H1 (cell line): ENCODE measurements at regions not wholly inside any gene's neighbourhood (a gene's known extent, or its start where the extent isn't known, plus 50 kb on each side); places are given as distances from the start of the nearest gene placed in this dataset.

Source experiments
- CTCF ChIA-PET: fragments of 300-600 bp; sonication (Branson Sonifier 250); formaldehyde crosslinking; loops from one replicate; lab custom pipeline; 2021; ENCODE audit not compliant: partially characterized antibody; lab: Charles Lee
- POLR2A ChIA-PET: fragments of 300-600 bp; sonication (Branson Sonifier 250); formaldehyde crosslinking; loops from one replicate; lab custom pipeline; 2021; ENCODE audit warnings: inconsistent platforms; ENCODE audit not compliant: partially characterized antibody; lab: Charles Lee
- DNase-seq, 2 experiments: peaks; one replicate each; pipeline versions ENCODE4 v3.0.0 to v3.0.0-alpha.2; 2010 to 2022; ENCODE audit warnings: low spot score in 2 of 2, low read depth in 1 of 2, mixed read lengths in 1 of 2
- FAIRE-seq: peaks from 2 replicates; lab custom pipeline; 2011; peaks lifted over from hg19 to GRCh38; lab: Jason Lieb, UNC
- H2AFZ ChIP-seq: 2 replicates; pipeline ENCODE4 v1.8.1; 2012; ENCODE audit warnings: low read length, inconsistent platforms
- H2AK5ac ChIP-seq: 2 replicates; pipeline ENCODE4 v1.6.1; 2013; ENCODE audit warnings: low read depth, low read length
- H2BK120ac ChIP-seq: replicated peaks from 2 replicates; pipeline ENCODE3; 2013; ENCODE audit warnings: low read depth, low read length, inconsistent platforms
- H2BK12ac ChIP-seq: 2 replicates; pipeline ENCODE4 v1.6.1; 2013; ENCODE audit warnings: low read depth, low read length
- H2BK15ac ChIP-seq: 2 replicates; pipeline ENCODE4 v1.6.1; 2013; ENCODE audit warnings: low read length
- H2BK20ac ChIP-seq: 2 replicates; pipeline ENCODE4 v1.6.1; 2013; ENCODE audit warnings: low read length
- H2BK5ac ChIP-seq: 2 replicates; pipeline ENCODE4 v1.6.1; 2013; ENCODE audit warnings: low read depth, low read length
- H3K14ac ChIP-seq: 2 replicates; pipeline ENCODE4 v1.6.1; 2013; ENCODE audit warnings: inconsistent platforms; ENCODE audit not compliant: insufficient read length
- H3K18ac ChIP-seq: 2 replicates; pipeline ENCODE4 v1.6.1; 2013; ENCODE audit warnings: low read length; ENCODE audit errors: extremely low read depth
- H3K23ac ChIP-seq: 2 replicates; pipeline ENCODE4 v1.6.1; 2013; ENCODE audit warnings: inconsistent platforms; ENCODE audit not compliant: insufficient read length
- H3K23me2 ChIP-seq: 2 replicates; pipeline ENCODE4 v1.6.1; 2013; ENCODE audit warnings: low read depth, low read length
- H3K27ac ChIP-seq: 2 replicates; pipeline ENCODE4 v1.6.1; 2011; ENCODE audit warnings: low read depth, low read length, inconsistent platforms
- H3K27me3 ChIP-seq, 4 experiments: replicated peaks in 1 of 4; 1 replicate in 1 of 4; 2 replicates in 3 of 4; pipeline versions ENCODE4 v1.6.1 to v1.8.1; 2011 to 2013; ENCODE audit warnings: low read length in 3 of 4, mild to moderate bottlenecking in 3 of 4, inconsistent platforms in 2 of 4, mixed read lengths in 2 of 4, moderate library complexity in 1 of 4; ENCODE audit not compliant: control insufficient read depth in 3 of 4, insufficient read depth in 3 of 4; ENCODE audit errors: extremely low read depth in 1 of 4
- H3K36me3 ChIP-seq, 4 experiments: 2 replicates each; pipeline versions ENCODE4 v1.6.1 to v1.8.1; 2011 to 2013; ENCODE audit warnings: mild to moderate bottlenecking in 4 of 4, low read length in 3 of 4, moderate library complexity in 2 of 4, control low read depth in 1 of 4, inconsistent platforms in 1 of 4; ENCODE audit not compliant: insufficient read depth in 4 of 4, control insufficient read depth in 2 of 4
- H3K4ac ChIP-seq: replicated peaks from 2 replicates; pipeline ENCODE3; 2013; ENCODE audit warnings: low read length, low read depth, mixed read lengths, inconsistent platforms; ENCODE audit not compliant: insufficient read length
- H3K4me1 ChIP-seq, 4 experiments: replicated peaks in 1 of 4; 1 replicate in 1 of 4; 2 replicates in 3 of 4; pipeline versions ENCODE4 v1.6.1 to v1.8.1; 2011 to 2013; ENCODE audit warnings: low read length in 3 of 4, inconsistent platforms in 2 of 4, mixed read lengths in 1 of 4; ENCODE audit not compliant: insufficient read depth in 4 of 4, control insufficient read depth in 3 of 4
- H3K4me2 ChIP-seq, 2 experiments: 2 replicates each; pipeline versions ENCODE4 v1.6.1 to v1.8.1; 2011 to 2013; ENCODE audit warnings: low read depth in 2 of 2, low read length in 2 of 2, control low read depth in 1 of 2, inconsistent platforms in 1 of 2, mild to moderate bottlenecking in 1 of 2; ENCODE audit not compliant: insufficient read depth in 1 of 2
- H3K4me3 ChIP-seq, 4 experiments: fragments of 200-600, 300-600 bp in 1 of 4; sonication (generic), shearing (Covaris generic), sonication (Bioruptor Twin) in 1 of 4; 2 replicates each; pipeline versions ENCODE4 v1.5.1 to v1.8.1; 2011 to 2016; ENCODE audit warnings: low read length in 4 of 4, low read depth in 3 of 4, control low read depth in 2 of 4, inconsistent platforms in 2 of 4, mild to moderate bottlenecking in 2 of 4, mixed read lengths in 1 of 4, moderate library complexity in 1 of 4; ENCODE audit not compliant: insufficient read depth in 2 of 4; ENCODE audit errors: extremely low read depth in 1 of 4
- H3K56ac ChIP-seq: replicated peaks from 2 replicates; pipeline ENCODE3; 2013; ENCODE audit warnings: low read depth, mild to moderate bottlenecking, mixed read lengths, low read length, inconsistent platforms; ENCODE audit not compliant: insufficient read length
- H3K79me1 ChIP-seq: 2 replicates; pipeline ENCODE4 v1.6.1; 2013; ENCODE audit warnings: low read depth, low read length, control low read depth
- H3K79me2 ChIP-seq, 2 experiments: 2 replicates each; pipeline versions ENCODE4 v1.6.1 to v1.8.1; 2012 to 2013; ENCODE audit warnings: low read length in 2 of 2, mild to moderate bottlenecking in 2 of 2, inconsistent platforms in 1 of 2; ENCODE audit not compliant: insufficient read depth in 2 of 2, control insufficient read depth in 1 of 2
- H3K9ac ChIP-seq, 4 experiments: replicated peaks in 1 of 4; 1 replicate in 1 of 4; 2 replicates in 3 of 4; pipeline versions ENCODE4 v1.6.1 to v1.8.1; 2011 to 2013; ENCODE audit warnings: low read depth in 3 of 4, low read length in 3 of 4, control low read depth in 2 of 4, mild to moderate bottlenecking in 2 of 4, moderate library complexity in 2 of 4, inconsistent platforms in 1 of 4; ENCODE audit errors: extremely low read depth in 1 of 4
- H3K9me3 ChIP-seq, 2 experiments: 2 replicates each; pipeline versions ENCODE4 v1.6.1 to v1.8.1; 2012 to 2013; ENCODE audit warnings: mild to moderate bottlenecking in 2 of 2, moderate library complexity in 2 of 2, control low read depth in 1 of 2, inconsistent platforms in 1 of 2, low read depth in 1 of 2, low read length in 1 of 2, mixed read lengths in 1 of 2; ENCODE audit not compliant: insufficient read depth in 2 of 2
- H4K20me1 ChIP-seq, 2 experiments: replicated peaks in 1 of 2; 2 replicates each; pipeline versions ENCODE3 to v1.8.1; 2011 to 2013; ENCODE audit warnings: inconsistent platforms in 2 of 2, low read length in 2 of 2, mild to moderate bottlenecking in 1 of 2; ENCODE audit not compliant: insufficient read depth in 2 of 2, control insufficient read depth in 1 of 2
- H4K5ac ChIP-seq: 2 replicates; pipeline ENCODE4 v1.6.1; 2013; ENCODE audit warnings: low read length, low read depth, mixed read lengths, inconsistent platforms; ENCODE audit not compliant: insufficient read length
- H4K8ac ChIP-seq: 2 replicates; pipeline ENCODE4 v1.8.0; 2013; ENCODE audit warnings: mild to moderate bottlenecking, moderate library complexity, low read length, inconsistent platforms; ENCODE audit not compliant: insufficient read depth; ENCODE audit errors: extremely low read depth
- H4K91ac ChIP-seq: replicated peaks from 2 replicates; pipeline ENCODE3; 2013; ENCODE audit warnings: low read length, mixed read lengths, inconsistent platforms; ENCODE audit not compliant: insufficient read length
- CHD1 ChIP-seq: IDR thresholded peaks from 2 replicates; pipeline ENCODE4 v1.6.1; 2012; ENCODE audit warnings: low read depth, low read length, improper control_type of control experiment
- SIX5 ChIP-seq: IDR thresholded peaks from 2 replicates; pipeline ENCODE4 v1.6.1; 2011; ENCODE audit warnings: mild to moderate bottlenecking, low read depth, low read length
- WGBS, 2 experiments: shearing (Covaris generic) in 1 of 2; methylation state at CpG; one replicate each; pipeline versions ENCODE4 v1.1.6 to v1.1.7; 2013 to 2015; ENCODE audit warnings: low lambda C conversion rate in 2 of 2, mixed read lengths in 2 of 2, inconsistent platforms in 1 of 2, low coverage in 1 of 2, missing lambda C conversion rate in 1 of 2; ENCODE audit not compliant: insufficient replicate concordance in 2 of 2, insufficient coverage in 1 of 2, insufficient read length in 1 of 2; ENCODE audit errors: extremely low coverage in 1 of 2, missing lambda C conversion rate in 1 of 2; 5-methylcytosine and 5-hydroxymethylcytosine counted together

DNA sequence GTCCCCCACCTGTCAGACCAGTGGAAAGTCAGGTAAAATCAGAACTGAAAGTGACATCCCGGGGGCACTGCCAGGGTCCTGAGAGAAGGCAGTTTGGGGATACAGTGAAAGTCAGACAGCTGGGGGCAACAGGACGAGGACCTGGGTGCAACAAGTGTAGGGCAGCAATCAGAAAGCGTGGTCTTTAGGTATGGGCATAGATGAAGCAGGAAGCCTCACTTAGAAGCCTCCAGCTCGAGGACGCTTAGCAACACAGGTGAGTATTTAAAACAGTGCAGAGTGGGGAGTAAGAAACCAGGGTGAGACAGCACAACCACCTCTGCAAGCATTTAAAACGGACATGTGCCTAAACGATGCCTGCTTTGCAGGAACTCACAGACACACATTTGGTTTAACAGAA is 64.6 kb upstream of the POU2AF1 start:
- Histone ChIP-seq H2AK5ac (no peak overlapping the region), H3K18ac (no peak overlapping the region), H3K27me3 (0 out of 7 replicates have a peak, but pooled peaks cover 0 to 2% (median 0%) of the 10 kb centered on the region in 4 experiments), H3K79me1 (no peaks in the 10 kb centered on the region), H2BK12ac (no peak overlapping the region), H3K14ac (no peak overlapping the region), H4K20me1 (no peaks in the 10 kb centered on the region), H4K91ac (no peak overlapping the region), H3K36me3 (no peaks in the 10 kb centered on the region), H2AFZ (no peak overlapping the region), H3K4ac (no peak overlapping the region), H3K27ac (no peak overlapping the region), H3K4me2 (no peak overlapping the region), H4K8ac (no peak overlapping the region), H3K79me2 (no peaks in the 10 kb centered on the region), H3K4me1 (peaks cover 0 to 4% (median 2%) of the 10 kb centered on the region in 4 experiments; a peak in 4 of 7 replicates), H2BK5ac (no peak overlapping the region), H3K4me3 (no peak overlapping the region), H2BK15ac (no peak overlapping the region), H3K56ac (no peak overlapping the region), H4K5ac (no peak overlapping the region), H3K9me3 (no peaks in the 10 kb centered on the region), H2BK120ac (no peak overlapping the region)
- FAIRE-seq (no peak), DNase-seq (no peak)
- WGBS, 2 experiments = 87% methylated on average over 7 of the region's 7 CpGs; no CpG with 5 or more reads in 1 of the 2 experiments
- POLR2A ChIA-PET = interaction anchor here (0.6 kb wide), 1 partner anchor 140 kb away, joined by 5 read pairs; no protein-coding TSS in a partner anchor
- TF ChIP-seq CHD1 (no peak), SIX5 (no peak)
- TF ChIP-seq, all 59 proteins: peak for 0
- Histone ChIP-seq H3K9ac (no peak overlapping the region), H2BK20ac (no peak overlapping the region), H3K23ac (no peak overlapping the region), H3K23me2 (peaks cover 2% of the 10 kb centered on the region; the same call in 1 of the 2 replicates)
- CTCF ChIA-PET = interaction anchor here (1.0 to 5.5 kb wide), 2 partner anchors 9 to 14 kb away, joined by 5 to 72 read pairs; no protein-coding TSS in a partner anchor
